Smooth muscle cell (in vitro differentiated cells): ENCODE measurements at regions not wholly inside any gene's neighbourhood (a gene's known extent, or its start where the extent isn't known, plus 50 kb on each side); places are given as distances from the start of the nearest gene placed in this dataset.
"Not testable (repeated sequence)": the region's sequence is repeated elsewhere in the genome, so short reads cannot be mapped to it uniquely, and the experiment has no call there.

Source experiments
- DNase-seq: peaks from one replicate; lab custom pipeline; 2025; ENCODE audit not compliant: unreplicated experiment; lab: John Stamatoyannopoulos, UW
- H2AFZ ChIP-seq: fragments of 200-600 bp; sonication (generic); 2 replicates; pipeline ENCODE4 v1.6.0; 2016; ENCODE audit warnings: antibody characterized with exemption, low read depth, mild to moderate bottlenecking
- H3F3A ChIP-seq: fragments of 200-600 bp; sonication (generic); 2 replicates; pipeline ENCODE4 v1.6.0; 2017; ENCODE audit warnings: antibody characterized with exemption, low read depth
- H3K27ac ChIP-seq: fragments of 200-600 bp; sonication (generic); 2 replicates; pipeline ENCODE4 v1.5.1; 2016; ENCODE audit warnings: low read depth, mild to moderate bottlenecking
- H3K27me3 ChIP-seq: fragments of 200-600 bp; sonication (generic); 2 replicates; pipeline ENCODE4 v1.6.1; 2016; ENCODE audit warnings: low read depth, mild to moderate bottlenecking
- H3K36me3 ChIP-seq: fragments of 200-600 bp; sonication (generic); 2 replicates; pipeline ENCODE4 v1.5.1; 2016; ENCODE audit warnings: low read depth
- H3K4me1 ChIP-seq: fragments of 200-600 bp; sonication (generic); 2 replicates; pipeline ENCODE4 v1.5.1; 2016; ENCODE audit warnings: low read depth
- H3K4me2 ChIP-seq: fragments of 200-600 bp; sonication (generic); 2 replicates; pipeline ENCODE4 v1.6.0; 2016; ENCODE audit warnings: mild to moderate bottlenecking
- H3K4me3 ChIP-seq: fragments of 200-600 bp; sonication (generic); 2 replicates; pipeline ENCODE4 v1.5.1; 2016; ENCODE audit warnings: mild to moderate bottlenecking
- H3K79me2 ChIP-seq: fragments of 200-600 bp; sonication (generic); 2 replicates; pipeline ENCODE4 v1.6.0; 2016; ENCODE audit warnings: low read depth, mild to moderate bottlenecking
- H3K9ac ChIP-seq: fragments of 200-600 bp; sonication (generic); 2 replicates; pipeline ENCODE4 v1.6.0; 2016; ENCODE audit warnings: low read depth
- H3K9me3 ChIP-seq: fragments of 200-600 bp; sonication (generic); replicated peaks from 2 replicates; pipeline ENCODE4 v1.5.1; 2016; ENCODE audit warnings: low read depth
- H4K20me1 ChIP-seq: fragments of 200-600 bp; sonication (generic); 2 replicates; pipeline ENCODE4 v1.6.0; 2016; ENCODE audit warnings: low read depth
- WGBS: methylation state at CpG from one replicate; pipeline ENCODE4 v1.1.7; 2016; ENCODE audit warnings: low lambda C conversion rate; 5-methylcytosine and 5-hydroxymethylcytosine counted together
- TF ChIP-seq, protein P1 (sequence below): fragments of 200-600 bp; sonication (generic); IDR thresholded peaks from 2 replicates; pipeline ENCODE4 v1.5.1; 2017; ENCODE audit warnings: borderline replicate concordance, mild to moderate bottlenecking, antibody characterized with exemption; ENCODE audit not compliant: insufficient read depth, poor library complexity, severe bottlenecking

DNA sequence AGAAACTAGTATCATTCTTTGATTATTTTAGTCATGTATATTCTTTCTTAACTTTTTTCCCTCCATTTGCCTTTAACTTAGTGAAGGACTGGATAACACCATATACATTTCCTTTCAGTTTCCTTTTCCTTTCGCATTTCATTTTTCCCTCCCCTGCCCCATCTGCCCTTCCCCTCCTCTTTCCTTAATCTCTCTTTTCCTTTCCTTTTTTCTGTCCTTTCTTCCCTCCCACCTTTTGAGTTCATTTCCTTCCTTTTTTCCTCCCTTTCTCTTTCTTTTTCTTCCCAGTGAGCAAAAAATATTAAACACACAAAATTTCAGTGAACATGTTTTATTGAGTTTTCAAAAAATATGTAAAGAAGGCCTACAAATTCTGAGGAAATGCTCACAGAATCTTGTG is 373.3 kb downstream of the SRGAP2C start:
- Histone ChIP-seq H3K27ac (peak overlapping the region; percentile 89), H2AFZ (peak overlapping the region; percentile 68), H3K9ac (peak overlapping the region; percentile 47), H3K4me1 (peaks cover 11% of the 10 kb centered on the region), H3K4me2 (peak overlapping the region; percentile 68)
- not testable (repeated sequence) for H3K9me3 ChIP-seq, H4K20me1 ChIP-seq, H3K4me3 ChIP-seq, H3F3A ChIP-seq, DNase-seq, H3K36me3 ChIP-seq, H3K79me2 ChIP-seq, H3K27me3 ChIP-seq
- WGBS = 100% methylated on average over 1 of the region's 1 CpG

DNA sequence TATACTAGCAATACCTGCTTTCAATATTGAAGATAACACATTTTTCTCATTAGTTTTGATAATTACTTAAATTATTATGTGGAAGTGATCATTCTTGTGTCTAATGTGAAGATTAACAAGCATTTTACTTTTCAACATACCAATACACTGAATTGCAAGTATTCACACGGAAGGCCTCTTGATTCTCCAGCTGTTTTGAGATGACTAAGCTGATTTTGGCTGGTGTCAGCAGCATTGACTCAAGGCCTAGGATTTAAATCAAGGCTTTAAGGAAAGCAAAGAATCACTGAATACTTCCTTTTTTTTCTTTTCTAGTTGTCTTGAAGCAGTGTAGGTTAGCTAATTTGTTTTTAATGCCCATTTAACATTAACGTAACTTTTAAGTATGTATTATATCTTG is 373.7 kb downstream of the SRGAP2C start:
- H3K4me2 ChIP-seq = peak overlapping the region; percentile 68

DNA sequence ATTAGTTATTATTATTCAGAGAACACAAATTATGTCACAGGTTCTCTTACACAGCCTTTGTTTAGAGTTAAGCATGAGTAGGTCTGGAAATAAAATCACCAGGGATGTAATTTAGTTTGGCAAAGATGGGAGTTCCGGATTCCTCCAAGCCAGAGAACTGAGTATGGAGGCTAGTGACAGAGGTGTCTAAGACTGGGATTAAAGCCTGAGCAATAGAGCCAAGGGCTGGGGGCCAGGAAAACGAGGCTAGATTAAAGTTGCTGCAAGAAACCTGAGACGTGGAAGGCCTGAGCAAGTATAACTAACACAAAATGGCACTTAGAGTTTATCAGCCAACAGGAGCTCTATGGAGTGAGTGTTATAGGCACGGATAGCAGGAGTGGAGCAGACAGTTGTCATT is 381.6 kb downstream of the SRGAP2C start:
- no peaks in the 10 kb centered on the region for H3F3A ChIP-seq
- no peak for DNase-seq
- H3K4me1 ChIP-seq = no peaks in the 10 kb centered on the region
- H3K9ac ChIP-seq = no peak overlapping the region
- WGBS = 79% methylated on average over 4 of the region's 4 CpGs
- H3K4me3 ChIP-seq = no peak overlapping the region
- TF ChIP-seq, protein P1, sequence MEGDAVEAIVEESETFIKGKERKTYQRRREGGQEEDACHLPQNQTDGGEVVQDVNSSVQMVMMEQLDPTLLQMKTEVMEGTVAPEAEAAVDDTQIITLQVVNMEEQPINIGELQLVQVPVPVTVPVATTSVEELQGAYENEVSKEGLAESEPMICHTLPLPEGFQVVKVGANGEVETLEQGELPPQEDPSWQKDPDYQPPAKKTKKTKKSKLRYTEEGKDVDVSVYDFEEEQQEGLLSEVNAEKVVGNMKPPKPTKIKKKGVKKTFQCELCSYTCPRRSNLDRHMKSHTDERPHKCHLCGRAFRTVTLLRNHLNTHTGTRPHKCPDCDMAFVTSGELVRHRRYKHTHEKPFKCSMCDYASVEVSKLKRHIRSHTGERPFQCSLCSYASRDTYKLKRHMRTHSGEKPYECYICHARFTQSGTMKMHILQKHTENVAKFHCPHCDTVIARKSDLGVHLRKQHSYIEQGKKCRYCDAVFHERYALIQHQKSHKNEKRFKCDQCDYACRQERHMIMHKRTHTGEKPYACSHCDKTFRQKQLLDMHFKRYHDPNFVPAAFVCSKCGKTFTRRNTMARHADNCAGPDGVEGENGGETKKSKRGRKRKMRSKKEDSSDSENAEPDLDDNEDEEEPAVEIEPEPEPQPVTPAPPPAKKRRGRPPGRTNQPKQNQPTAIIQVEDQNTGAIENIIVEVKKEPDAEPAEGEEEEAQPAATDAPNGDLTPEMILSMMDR = no peak
- H4K20me1 ChIP-seq = no peaks in the 10 kb centered on the region
- H3K79me2 ChIP-seq = no peaks in the 10 kb centered on the region
- H3K27ac ChIP-seq = no peak overlapping the region
- H3K4me2 ChIP-seq = no peak overlapping the region
- H2AFZ ChIP-seq = no peak overlapping the region
- H3K36me3 ChIP-seq = no peaks in the 10 kb centered on the region
- H3K9me3 ChIP-seq = no peaks in the 10 kb centered on the region
- H3K27me3 ChIP-seq = no peaks in the 10 kb centered on the region

More for the DNA sequence above, 373.7 kb downstream of the SRGAP2C start:
- Histone ChIP-seq H3K4me3 (no peak overlapping the region), H3K4me1 (peaks cover 11% of the 10 kb centered on the region), H4K20me1 (no peaks in the 10 kb centered on the region), H3F3A (no peaks in the 10 kb centered on the region), H3K79me2 (no peaks in the 10 kb centered on the region), H3K9ac (peak overlapping the region; percentile 47), H3K9me3 (no peaks in the 10 kb centered on the region), H2AFZ (peak overlapping the region; percentile 68), H3K27ac (peak overlapping the region; percentile 89), H3K27me3 (no peaks in the 10 kb centered on the region), H3K36me3 (no peaks in the 10 kb centered on the region)
- TF ChIP-seq, protein P1 = no peak
- no peak for DNase-seq
- 37% methylated on average over 2 of the region's 2 CpGs for WGBS

DNA sequence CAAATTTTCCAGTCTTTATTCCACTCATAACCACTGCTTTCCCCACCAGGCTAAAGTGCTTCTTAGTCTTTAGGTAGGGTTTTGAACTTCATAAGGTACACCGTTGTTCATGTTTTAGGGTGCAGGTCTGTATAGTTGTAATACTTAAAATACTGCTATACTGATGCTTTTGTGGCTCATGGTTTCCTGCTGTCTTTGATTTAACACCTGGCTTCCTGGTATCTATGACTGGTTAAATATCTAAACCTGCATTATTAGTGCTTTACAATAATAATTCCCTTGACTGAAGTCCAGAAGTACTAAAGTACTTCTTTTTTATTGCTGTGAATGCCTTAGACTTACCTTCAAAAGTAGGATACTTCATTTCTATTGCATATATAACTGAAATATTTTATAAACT is 384.7 kb downstream of the SRGAP2C start:
- H3K27ac ChIP-seq = no peak overlapping the region
- no peak for DNase-seq
- no peaks in the 10 kb centered on the region for H3K36me3 ChIP-seq
- H3K4me3 ChIP-seq = no peak overlapping the region
- TF ChIP-seq, protein P1 = no peak
- WGBS = 91% methylated on average over 1 of the region's 1 CpG
- no peaks in the 10 kb centered on the region for H3K79me2 ChIP-seq
- no peaks in the 10 kb centered on the region for H4K20me1 ChIP-seq
- no peaks in the 10 kb centered on the region for H3K9me3 ChIP-seq
- H3F3A ChIP-seq = no peaks in the 10 kb centered on the region
- no peak overlapping the region for H2AFZ ChIP-seq
- no peaks in the 10 kb centered on the region for H3K27me3 ChIP-seq
- H3K9ac ChIP-seq = no peak overlapping the region
- H3K4me1 ChIP-seq = no peaks in the 10 kb centered on the region
- no peak overlapping the region for H3K4me2 ChIP-seq

DNA sequence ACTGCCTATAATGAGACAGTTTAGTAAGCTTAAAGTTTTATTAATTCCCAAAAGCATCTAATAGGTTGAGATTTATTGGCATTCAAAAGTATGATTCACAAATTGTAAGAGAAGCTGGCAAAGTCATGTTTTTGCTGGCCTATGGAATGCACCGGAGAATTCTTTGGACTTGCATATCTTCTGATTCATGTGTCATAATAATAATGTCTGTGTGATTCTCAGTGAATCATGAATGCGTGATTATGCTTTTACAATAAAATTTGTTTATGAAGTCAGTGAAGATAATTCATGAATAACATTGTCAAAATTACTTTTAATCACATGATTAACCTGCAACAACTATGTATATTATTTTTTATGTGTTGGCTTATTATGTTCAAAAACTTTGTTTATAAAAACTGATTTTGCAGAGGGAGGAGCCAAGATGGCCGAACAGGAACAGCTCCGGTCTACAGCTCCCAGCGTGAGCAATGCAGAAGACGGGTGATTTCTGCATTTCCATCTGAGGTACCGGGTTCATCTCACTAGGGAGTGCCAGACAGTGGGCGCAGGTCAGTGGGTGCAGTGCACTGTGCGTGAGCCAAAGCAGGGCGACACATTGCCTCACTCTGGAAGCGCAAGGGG is 389.2 kb downstream of the SRGAP2C start:
- H3K36me3 ChIP-seq, H4K20me1 ChIP-seq, H3K4me1 ChIP-seq, H3K4me2 ChIP-seq, H3K27me3 ChIP-seq, H3K9me3 ChIP-seq, H2AFZ ChIP-seq, H3K79me2 ChIP-seq, DNase-seq, H3F3A ChIP-seq, H3K9ac ChIP-seq, H3K27ac ChIP-seq, H3K4me3 ChIP-seq: not testable (repeated sequence)
- WGBS = 97% methylated on average over 11 of the region's 11 CpGs

DNA sequence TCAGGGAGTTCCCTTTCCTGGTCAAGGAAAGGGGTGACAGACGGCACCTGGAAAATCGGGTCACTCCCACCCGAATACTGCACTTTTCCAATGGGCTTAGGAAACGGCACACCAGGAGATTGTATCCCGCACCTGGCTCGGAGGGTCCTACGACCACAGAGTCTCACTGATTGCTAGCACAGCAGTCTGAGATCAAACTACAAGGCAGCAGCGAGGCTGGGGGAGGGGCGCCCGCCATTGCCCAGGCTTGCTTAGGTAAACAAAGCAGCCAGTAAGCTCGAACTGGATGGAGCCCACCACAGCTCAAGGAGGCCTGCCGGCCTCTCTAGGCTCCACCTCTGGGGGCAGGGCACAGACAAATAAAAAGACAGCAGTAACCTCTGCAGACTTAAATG is 389.7 kb downstream of the SRGAP2C start:
- H2AFZ ChIP-seq, H3K27me3 ChIP-seq, H4K20me1 ChIP-seq, H3K4me1 ChIP-seq, H3K9me3 ChIP-seq, H3K79me2 ChIP-seq, H3F3A ChIP-seq, H3K9ac ChIP-seq, H3K27ac ChIP-seq, DNase-seq, H3K4me3 ChIP-seq, H3K4me2 ChIP-seq, H3K36me3 ChIP-seq: not testable (repeated sequence)
- 94% methylated on average over 12 of the region's 12 CpGs for WGBS
